H9 (cell line): ENCODE measurements at regions not wholly inside any gene's neighbourhood (a gene's known extent, or its start where the extent isn't known, plus 50 kb on each side); places are given as distances from the start of the nearest gene placed in this dataset.

Source experiments
- DNase-seq: peaks from one replicate; pipeline ENCODE4 v3.0.0-alpha.2; 2017
- H2AFZ ChIP-seq: one replicate; pipeline ENCODE4 v1.6.1; 2013; ENCODE audit warnings: mild to moderate bottlenecking, low read length, control low read depth, moderate library complexity
- H2AK5ac ChIP-seq: 2 replicates; pipeline ENCODE4 v1.6.1; 2013; ENCODE audit warnings: low read length, control low read depth, mixed read lengths; ENCODE audit not compliant: insufficient read length
- H2BK120ac ChIP-seq: one replicate; pipeline ENCODE4 v1.6.1; 2013; ENCODE audit warnings: low read depth, mild to moderate bottlenecking, low read length, control low read depth, inconsistent platforms; ENCODE audit not compliant: poor library complexity, severe bottlenecking
- H2BK12ac ChIP-seq: 2 replicates; pipeline ENCODE4 v1.6.1; 2013; ENCODE audit warnings: low read length, control low read depth, mixed read lengths, low read depth; ENCODE audit not compliant: insufficient read length
- H2BK15ac ChIP-seq: 2 replicates; pipeline ENCODE4 v1.6.1; 2013; ENCODE audit warnings: low read depth, low read length, control low read depth
- H2BK20ac ChIP-seq: one replicate; pipeline ENCODE4 v1.6.1; 2013; ENCODE audit warnings: low read depth, mild to moderate bottlenecking, low read length, control low read depth, inconsistent platforms; ENCODE audit not compliant: poor library complexity, severe bottlenecking
- H2BK5ac ChIP-seq: 2 replicates; pipeline ENCODE4 v1.6.1; 2013; ENCODE audit warnings: low read length, control low read depth, mixed read lengths; ENCODE audit not compliant: insufficient read length
- H3K14ac ChIP-seq: 2 replicates; pipeline ENCODE4 v1.6.1; 2013; ENCODE audit warnings: low read length, control low read depth; ENCODE audit not compliant: insufficient read depth
- H3K18ac ChIP-seq: 2 replicates; pipeline ENCODE4 v1.6.1; 2013; ENCODE audit warnings: low read depth, mild to moderate bottlenecking, mixed read lengths, low read length, control low read depth; ENCODE audit not compliant: insufficient read length
- H3K23ac ChIP-seq: 2 replicates; pipeline ENCODE4 v1.6.1; 2013; ENCODE audit warnings: low read length, control low read depth, mixed read lengths, low read depth; ENCODE audit not compliant: insufficient read length
- H3K23me2 ChIP-seq: 2 replicates; pipeline ENCODE4 v1.6.1; 2013; ENCODE audit warnings: low read depth, mild to moderate bottlenecking, mixed read lengths, low read length, control low read depth; ENCODE audit not compliant: insufficient read length, poor library complexity, severe bottlenecking
- H3K27ac ChIP-seq: 2 replicates; pipeline ENCODE4 v1.5.1; 2013; ENCODE audit warnings: low read length, control low read depth, mixed read lengths, low read depth; ENCODE audit not compliant: insufficient read length
- H3K27me3 ChIP-seq: 2 replicates; pipeline ENCODE4 v1.6.1; 2013; ENCODE audit warnings: low read length, control low read depth, inconsistent platforms; ENCODE audit not compliant: insufficient read depth
- H3K4ac ChIP-seq: 2 replicates; pipeline ENCODE4 v1.6.1; 2013; ENCODE audit warnings: low read depth, mild to moderate bottlenecking, control low read depth, inconsistent platforms, low read length, moderate library complexity
- H3K4me1 ChIP-seq: 2 replicates; pipeline ENCODE4 v1.6.1; 2013; ENCODE audit warnings: low read length, control low read depth, inconsistent platforms; ENCODE audit not compliant: insufficient read depth
- H3K4me2 ChIP-seq: 2 replicates; pipeline ENCODE4 v1.6.1; 2013; ENCODE audit warnings: low read length, control low read depth, mixed read lengths; ENCODE audit not compliant: insufficient read length, insufficient read depth
- H3K56ac ChIP-seq: 2 replicates; pipeline ENCODE4 v1.6.1; 2013; ENCODE audit warnings: low read depth, mild to moderate bottlenecking, mixed read lengths, low read length, control low read depth; ENCODE audit not compliant: insufficient read length
- H3K79me1 ChIP-seq: 2 replicates; pipeline ENCODE4 v1.6.1; 2013; ENCODE audit warnings: low read depth, mild to moderate bottlenecking, moderate library complexity, low read length, control low read depth, inconsistent platforms; ENCODE audit not compliant: insufficient read depth, poor library complexity, severe bottlenecking
- H3K79me2 ChIP-seq: 2 replicates; pipeline ENCODE4 v1.6.1; 2013; ENCODE audit warnings: low read length, control low read depth, inconsistent platforms; ENCODE audit not compliant: insufficient read depth
- H3K9ac ChIP-seq: 2 replicates; pipeline ENCODE4 v1.6.1; 2013; ENCODE audit warnings: low read length, control low read depth, mixed read lengths; ENCODE audit not compliant: insufficient read length; ENCODE audit errors: extremely low read depth
- H3K9me3 ChIP-seq: one replicate; pipeline ENCODE4 v1.6.1; 2013; ENCODE audit warnings: low read depth, low read length, inconsistent platforms; ENCODE audit not compliant: control insufficient read depth
- H3T11ph ChIP-seq: one replicate; pipeline ENCODE4 v1.6.1; 2013; ENCODE audit warnings: mild to moderate bottlenecking, low read length, control low read depth, inconsistent platforms
- H4K20me1 ChIP-seq: one replicate; pipeline ENCODE4 v1.6.1; 2013; ENCODE audit not compliant: control insufficient read depth, insufficient read length, insufficient read depth
- H4K5ac ChIP-seq: 2 replicates; pipeline ENCODE4 v1.6.1; 2013; ENCODE audit warnings: low read depth, mild to moderate bottlenecking, mixed read lengths, low read length, control low read depth; ENCODE audit not compliant: insufficient read length
- H4K8ac ChIP-seq: replicated peaks from 2 replicates; pipeline ENCODE4 v1.6.1; 2013; ENCODE audit warnings: low read length, control low read depth, mixed read lengths, low read depth; ENCODE audit not compliant: insufficient read length
- H4K91ac ChIP-seq: 2 replicates; pipeline ENCODE4 v1.6.1; 2013; ENCODE audit warnings: low read depth, mild to moderate bottlenecking, moderate library complexity, mixed read lengths, low read length, control low read depth; ENCODE audit not compliant: insufficient read length
- H3K27ac Mint-ChIP-seq, 3 experiments: 2 replicates in 2 of 3; 3 replicates in 1 of 3; pipeline ENCODE4 v1.8.0; 2020 to 2021; ENCODE audit warnings: mixed read lengths in 3 of 3, mild to moderate bottlenecking in 1 of 3, moderate library complexity in 1 of 3
- H3K27me3 Mint-ChIP-seq: 2 replicates; pipeline ENCODE4 v1.8.0; 2021; ENCODE audit warnings: low read depth, mild to moderate bottlenecking, moderate library complexity, mixed read lengths
- H3K36me3 Mint-ChIP-seq, 3 experiments: 2 replicates in 2 of 3; 3 replicates in 1 of 3; pipeline ENCODE4 v1.8.0; 2020 to 2021; ENCODE audit warnings: low read depth in 3 of 3, mixed read lengths in 3 of 3; ENCODE audit not compliant: insufficient read depth in 1 of 3
- H3K4me1 Mint-ChIP-seq, 2 experiments: 2 replicates each; pipeline ENCODE4 v1.8.0; 2020; ENCODE audit warnings: mixed read lengths in 2 of 2
- H3K4me3 Mint-ChIP-seq, 2 experiments: 2 replicates in 1 of 2; 3 replicates in 1 of 2; pipeline ENCODE4 v1.8.0; 2020 to 2021; ENCODE audit warnings: mild to moderate bottlenecking in 2 of 2, mixed read lengths in 2 of 2, moderate library complexity in 1 of 2
- H3K9me3 Mint-ChIP-seq, 2 experiments: 2 replicates in 1 of 2; 3 replicates in 1 of 2; pipeline ENCODE4 v1.8.0; 2020; ENCODE audit warnings: mild to moderate bottlenecking in 2 of 2, mixed read lengths in 2 of 2, moderate library complexity in 1 of 2
- CTCF ChIP-seq: fragments of 200-600 bp; sonication (generic); conservative IDR thresholded peaks from 3 replicates; pipeline ENCODE4 v1.8.0; 2021; ENCODE audit warnings: antibody characterized with exemption, mild to moderate bottlenecking
- WGBS: extraction: QIAGEN DNeasy Blood & Tissue Kit; methylation state at CpG from one replicate; pipeline ENCODE4 v1.1.7; 2013; ENCODE audit warnings: missing lambda C conversion rate, low lambda C conversion rate, mixed read lengths; ENCODE audit not compliant: insufficient read length; ENCODE audit errors: extremely low coverage; 5-methylcytosine and 5-hydroxymethylcytosine counted together

DNA sequence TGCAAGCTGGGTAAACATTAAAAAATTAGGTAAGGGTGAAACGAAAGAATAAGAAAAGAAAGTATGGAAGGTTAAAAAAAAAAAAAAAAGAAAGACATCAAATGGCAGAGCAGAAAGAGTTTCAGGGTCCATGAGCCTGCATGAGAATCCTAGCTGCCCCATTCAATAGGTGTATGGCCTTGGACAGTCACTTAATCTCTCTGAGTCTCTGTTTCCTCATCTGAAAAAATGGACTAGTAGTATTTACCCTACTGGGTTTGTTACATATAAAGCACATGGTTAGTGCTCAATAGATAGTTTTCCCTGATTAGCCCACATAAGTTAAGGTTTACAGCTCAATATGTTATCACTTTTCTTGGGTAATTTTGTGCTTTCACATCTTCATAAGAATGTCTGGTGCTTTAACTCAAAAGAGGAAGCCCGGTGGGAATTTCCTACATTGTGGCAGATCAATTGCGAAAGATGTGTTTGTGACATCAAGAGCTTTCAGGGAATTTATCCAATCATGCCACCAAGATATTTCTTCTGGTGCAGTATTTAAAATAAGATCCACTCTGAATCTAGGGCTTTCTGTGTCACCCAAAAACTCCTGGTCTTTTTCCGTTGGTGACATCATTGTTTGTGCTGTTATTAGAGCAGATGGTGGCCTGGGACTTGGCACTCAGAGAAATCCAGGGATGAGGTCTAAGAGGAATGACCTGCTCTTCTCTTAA is 57.2 kb upstream of the UBE2E1 start:
- H2BK5ac ChIP-seq, result no peak overlapping the region
- no peak overlapping the region for H2BK120ac ChIP-seq
- H3K27ac ChIP-seq, result no peak overlapping the region
- H3K56ac ChIP-seq, result no peak overlapping the region
- no peaks in the 10 kb centered on the region for H4K20me1 ChIP-seq
- no peak overlapping the region for H2BK15ac ChIP-seq
- Mint-ChIP-seq H3K4me1 (peaks cover 47 to 54% of the 10 kb centered on the region in 2 experiments), H3K4me3 (no peak overlapping the region), H3K27ac (no peak overlapping the region), H3K9me3 (no peaks in the 10 kb centered on the region), H3K27me3 (peaks cover 30% of the 10 kb centered on the region), H3K36me3 (no peaks in the 10 kb centered on the region)
- no peak overlapping the region for H3K4ac ChIP-seq
- no peak overlapping the region for H3T11ph ChIP-seq
- H3K23ac ChIP-seq, result no peak overlapping the region
- no peak overlapping the region for H2BK12ac ChIP-seq
- no peaks in the 10 kb centered on the region for H3K79me2 ChIP-seq
- H3K27me3 ChIP-seq, result peaks cover 15% of the 10 kb centered on the region; the same call in 1 of the 2 replicates
- no peak for DNase-seq
- H2AK5ac ChIP-seq, result no peak overlapping the region
- no peak overlapping the region for H3K9ac ChIP-seq
- no peaks in the 10 kb centered on the region for H3K9me3 ChIP-seq
- H3K4me2 ChIP-seq, result no peak overlapping the region
- peaks cover 16% of the 10 kb centered on the region for H3K4me1 ChIP-seq
- H3K14ac ChIP-seq, result no peak overlapping the region
- H4K8ac ChIP-seq, result no peak overlapping the region
- H4K91ac ChIP-seq, result no peak overlapping the region
- 100% methylated on average over 1 of the region's 4 CpGs for WGBS
- H3K79me1 ChIP-seq, result no peaks in the 10 kb centered on the region
- no peak for TF ChIP-seq CTCF
- no peak overlapping the region for H3K18ac ChIP-seq
- H3K23me2 ChIP-seq, result peaks cover 4% of the 10 kb centered on the region
- H2AFZ ChIP-seq, result no peak overlapping the region
- no peak overlapping the region for H4K5ac ChIP-seq
- no peak overlapping the region for H2BK20ac ChIP-seq
